Nephron progenitor cell (in vitro differentiated cells): ENCODE measurements at regions not wholly inside any gene's neighbourhood (a gene's known extent, or its start where the extent isn't known, plus 50 kb on each side); places are given as distances from the start of the nearest gene placed in this dataset.
A peak's percentile ranks its signal among the peaks of the same experiment; 100 is the strongest.

Experiments used
- DNase-seq: peaks from one replicate; pipeline ENCODE4 v3.0.0; 2021
- H3K27ac Mint-ChIP-seq: 2 replicates; pipeline ENCODE4 v1.8.0; 2021; ENCODE audit warnings: mild to moderate bottlenecking, moderate library complexity, mixed read lengths
- H3K27me3 Mint-ChIP-seq: 2 replicates; pipeline ENCODE4 v1.8.0; 2021; ENCODE audit warnings: mild to moderate bottlenecking, low read depth, mixed read lengths; ENCODE audit not compliant: poor library complexity
- H3K36me3 Mint-ChIP-seq: 2 replicates; pipeline ENCODE4 v1.8.0; 2021; ENCODE audit warnings: low read depth, mixed read lengths
- H3K4me1 Mint-ChIP-seq: 2 replicates; pipeline ENCODE4 v1.8.0; 2021; ENCODE audit warnings: mixed read lengths
- H3K4me3 Mint-ChIP-seq: 2 replicates; pipeline ENCODE4 v1.8.0; 2021; ENCODE audit warnings: mild to moderate bottlenecking, moderate library complexity, mixed read lengths
- H3K9me3 Mint-ChIP-seq: 2 replicates; pipeline ENCODE4 v1.8.0; 2021; ENCODE audit warnings: mild to moderate bottlenecking, moderate library complexity, mixed read lengths
- TF ChIP-seq, protein P1 (sequence below): fragments of 200-600 bp; sonication (generic); IDR thresholded peaks from 2 replicates; pipeline ENCODE4 v1.5.0; 2021; ENCODE audit warnings: antibody characterized with exemption

DNA sequence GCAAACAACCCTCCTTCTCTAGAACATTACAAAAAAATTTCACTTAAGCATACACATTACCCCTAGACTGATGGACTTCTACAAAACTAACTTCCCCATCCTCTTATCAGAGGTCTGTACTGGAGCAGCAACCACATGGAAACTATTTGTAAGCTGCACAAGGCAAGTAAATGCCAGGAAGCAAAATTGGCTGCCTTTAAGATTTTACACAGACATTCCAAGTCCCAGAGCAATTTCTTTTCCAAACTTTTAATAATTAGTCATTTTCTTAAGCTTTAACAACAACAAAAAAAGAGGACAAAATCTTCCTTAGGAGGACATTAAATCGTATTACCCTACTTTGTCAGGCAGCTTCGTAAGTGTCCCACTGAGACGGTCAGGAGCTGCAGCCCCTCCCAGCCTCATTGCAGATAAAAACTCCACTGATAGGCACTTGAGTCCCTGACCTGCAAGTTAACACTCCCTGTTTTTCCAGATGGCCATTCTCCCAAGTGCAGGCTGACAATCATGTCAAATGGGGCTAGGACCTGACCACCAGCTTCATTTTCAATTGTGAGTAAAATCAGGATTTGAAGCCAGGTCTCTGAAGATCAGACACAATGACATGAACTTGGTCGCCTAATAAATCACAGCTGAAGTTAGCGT is 680.1 kb downstream of the DIAPH3 start:
- no peak for DNase-seq
- Mint-ChIP-seq H3K27me3 (no peaks in the 10 kb centered on the region), H3K36me3 (no peaks in the 10 kb centered on the region), H3K27ac (peak overlapping the region; percentile 77), H3K4me3 (no peak overlapping the region), H3K9me3 (peaks cover 5% of the 10 kb centered on the region), H3K4me1 (peaks cover 43% of the 10 kb centered on the region)
- TF ChIP-seq, protein P1, sequence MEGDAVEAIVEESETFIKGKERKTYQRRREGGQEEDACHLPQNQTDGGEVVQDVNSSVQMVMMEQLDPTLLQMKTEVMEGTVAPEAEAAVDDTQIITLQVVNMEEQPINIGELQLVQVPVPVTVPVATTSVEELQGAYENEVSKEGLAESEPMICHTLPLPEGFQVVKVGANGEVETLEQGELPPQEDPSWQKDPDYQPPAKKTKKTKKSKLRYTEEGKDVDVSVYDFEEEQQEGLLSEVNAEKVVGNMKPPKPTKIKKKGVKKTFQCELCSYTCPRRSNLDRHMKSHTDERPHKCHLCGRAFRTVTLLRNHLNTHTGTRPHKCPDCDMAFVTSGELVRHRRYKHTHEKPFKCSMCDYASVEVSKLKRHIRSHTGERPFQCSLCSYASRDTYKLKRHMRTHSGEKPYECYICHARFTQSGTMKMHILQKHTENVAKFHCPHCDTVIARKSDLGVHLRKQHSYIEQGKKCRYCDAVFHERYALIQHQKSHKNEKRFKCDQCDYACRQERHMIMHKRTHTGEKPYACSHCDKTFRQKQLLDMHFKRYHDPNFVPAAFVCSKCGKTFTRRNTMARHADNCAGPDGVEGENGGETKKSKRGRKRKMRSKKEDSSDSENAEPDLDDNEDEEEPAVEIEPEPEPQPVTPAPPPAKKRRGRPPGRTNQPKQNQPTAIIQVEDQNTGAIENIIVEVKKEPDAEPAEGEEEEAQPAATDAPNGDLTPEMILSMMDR = no peak

GRCh38 chr13:59487883-59488282 is 675.8 kb downstream of the DIAPH3 start:
- no peaks in the 10 kb centered on the region for H3K36me3 Mint-ChIP-seq
- peaks cover 7% of the 10 kb centered on the region for H3K27me3 Mint-ChIP-seq
- H3K4me3 Mint-ChIP-seq = no peak overlapping the region
- no peak overlapping the region for H3K27ac Mint-ChIP-seq
- H3K9me3 Mint-ChIP-seq = peaks cover 5% of the 10 kb centered on the region
- DNase-seq = no peak
- H3K4me1 Mint-ChIP-seq = peaks cover 16% of the 10 kb centered on the region
- TF ChIP-seq, protein P1 = no peak

DNA sequence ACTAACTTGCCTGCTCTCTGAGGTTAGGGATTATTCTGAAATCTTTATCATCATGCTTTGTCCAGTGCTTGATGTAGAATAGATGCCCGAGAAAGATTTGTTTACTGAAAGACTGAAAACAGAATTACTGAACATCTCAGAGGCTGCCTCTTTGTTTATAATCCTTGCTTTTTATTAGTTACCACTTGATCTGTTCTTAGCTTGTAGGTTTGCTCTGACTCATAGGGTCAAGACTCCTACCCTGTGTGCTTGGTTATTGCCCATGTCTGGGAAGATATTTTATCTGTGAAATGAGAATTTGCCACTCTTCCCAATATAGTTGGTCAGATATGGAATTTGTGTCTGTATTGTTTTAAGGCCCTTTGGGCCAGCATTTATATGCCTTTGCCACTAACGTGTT is 675.3 kb downstream of the DIAPH3 start:
- DNase-seq = no peak
- peaks cover 7% of the 10 kb centered on the region for H3K27me3 Mint-ChIP-seq
- H3K9me3 Mint-ChIP-seq = peaks cover 5% of the 10 kb centered on the region
- no peak overlapping the region for H3K4me3 Mint-ChIP-seq
- H3K27ac Mint-ChIP-seq = no peak overlapping the region
- H3K4me1 Mint-ChIP-seq = peaks cover 10% of the 10 kb centered on the region
- TF ChIP-seq, protein P1 = no peak
- no peaks in the 10 kb centered on the region for H3K36me3 Mint-ChIP-seq

GRCh38 chr13:59490651-59491050 is 673.1 kb downstream of the DIAPH3 start:
- TF ChIP-seq, protein P1 = no peak
- Mint-ChIP-seq H3K4me1 (peaks cover 16% of the 10 kb centered on the region), H3K4me3 (no peak overlapping the region), H3K27me3 (peaks cover 7% of the 10 kb centered on the region), H3K36me3 (no peaks in the 10 kb centered on the region), H3K9me3 (peaks cover 5% of the 10 kb centered on the region), H3K27ac (no peak overlapping the region)
- no peak for DNase-seq

DNA sequence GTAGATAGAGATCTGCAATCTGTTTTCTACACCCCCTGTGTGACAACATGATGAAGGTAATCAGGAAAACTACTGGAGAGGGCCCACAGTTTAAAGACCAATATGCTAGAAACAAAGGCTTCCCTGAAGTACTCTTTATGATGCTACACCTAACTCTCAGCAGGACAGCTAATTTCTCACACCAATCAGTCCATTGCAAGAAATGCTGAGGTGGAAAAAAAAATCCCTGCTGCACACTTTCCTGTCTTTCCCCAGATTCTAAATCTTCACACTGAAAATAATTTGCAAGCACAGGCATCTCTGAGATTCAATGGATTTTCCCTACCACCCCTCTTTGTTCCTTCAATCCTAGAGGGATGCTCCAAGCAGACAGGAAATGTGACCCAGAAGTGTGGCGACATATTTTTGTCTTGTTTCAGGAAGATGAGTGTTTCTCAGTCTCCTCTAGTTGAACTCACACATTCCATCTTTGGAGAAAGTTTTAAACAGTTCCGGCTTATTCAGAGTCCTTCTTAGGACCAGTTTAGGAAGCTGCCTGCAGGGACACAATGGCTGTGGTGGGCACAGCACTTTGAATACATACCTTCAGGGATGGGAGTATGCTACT is 671.6 kb downstream of the DIAPH3 start:
- TF ChIP-seq, protein P1 = no peak
- Mint-ChIP-seq H3K4me1 (peaks cover 24% of the 10 kb centered on the region), H3K4me3 (no peak overlapping the region), H3K27me3 (peaks cover 7% of the 10 kb centered on the region), H3K27ac (no peak overlapping the region), H3K36me3 (no peaks in the 10 kb centered on the region), H3K9me3 (no peaks in the 10 kb centered on the region)
- no peak for DNase-seq
